ENCODE measurements at regions not wholly inside any gene's neighbourhood (a gene's known extent, or its start where the extent isn't known, plus 50 kb on each side); places are given as distances from the start of the nearest gene placed in this dataset.

GRCh38 chr2:62370321-62371250 is 135.4 kb downstream of the TMEM17 start:
- no peak for FAIRE-seq
- no peak for DNase-seq (ENCODE audit: insufficient read length, low spot score)

GRCh38 chr2:62369541-62370202 is 136.3 kb downstream of the TMEM17 start:
- FAIRE-seq (peak; percentile 48), DNase-seq (ENCODE audit: insufficient read length, low spot score) (no peak)

GRCh38 chr2:62364791-62365528 is 141.0 kb downstream of the TMEM17 start:
- FAIRE-seq (peak; percentile 84), DNase-seq (ENCODE audit: insufficient read length, low spot score) (no peak)

GRCh38 chr2:62363166-62363565 is 142.8 kb downstream of the TMEM17 start:
- peak; percentile 86 for FAIRE-seq

GRCh38 chr2:62362561-62362960 is 143.4 kb downstream of the TMEM17 start:
- FAIRE-seq (no peak), DNase-seq (ENCODE audit: insufficient read length, low spot score) (no peak)

More at GRCh38 chr2:62363166-62363565, 142.8 kb downstream of the TMEM17 start:
- DNase-seq (ENCODE audit: insufficient read length, low spot score): no peak

GRCh38 chr2:62361964-62362363 is 144.0 kb downstream of the TMEM17 start:
- FAIRE-seq: no peak
- no peak for DNase-seq (ENCODE audit: insufficient read length, low spot score)

- FAIRE-seq (no peak), DNase-seq (ENCODE audit: insufficient read length, low spot score) (no peak)
Measured at GRCh38 chr2:62354771-62355561, 151.0 kb downstream of the TMEM17 start.

GRCh38 chr2:62352031-62352430 is 154.0 kb downstream of the TMEM17 start:
- FAIRE-seq: no peak

GRCh38 chr2:62349788-62350187 is 153.9 kb downstream of the B3GNT2 start:
- no peak for FAIRE-seq

More at GRCh38 chr2:62352031-62352430, 154.0 kb downstream of the TMEM17 start:
- DNase-seq (ENCODE audit: insufficient read length, low spot score): no peak

GRCh38 chr2:62348700-62349099 is 152.8 kb downstream of the B3GNT2 start:
- no peak for DNase-seq (ENCODE audit: insufficient read length, low spot score)
- FAIRE-seq: peak; percentile 86

More at GRCh38 chr2:62349788-62350187, 153.9 kb downstream of the B3GNT2 start:
- no peak for DNase-seq (ENCODE audit: insufficient read length, low spot score)

GRCh38 chr2:62347563-62348270 is 151.8 kb downstream of the B3GNT2 start:
- FAIRE-seq (peak; percentile 77), DNase-seq (ENCODE audit: insufficient read length, low spot score) (no peak)

GRCh38 chr2:62344472-62344871 is 148.6 kb downstream of the B3GNT2 start:
- no peak for DNase-seq (ENCODE audit: insufficient read length, low spot score)
- peak; percentile 91 for FAIRE-seq

- DNase-seq (ENCODE audit: insufficient read length, low spot score) (no peak), FAIRE-seq (no peak)
Measured at GRCh38 chr2:62343636-62344337, 147.9 kb downstream of the B3GNT2 start.

- peak; percentile 11 for FAIRE-seq
Measured at GRCh38 chr2:62343206-62343605, 147.3 kb downstream of the B3GNT2 start.

GRCh38 chr2:62340994-62341484 is 145.1 kb downstream of the B3GNT2 start:
- DNase-seq (ENCODE audit: insufficient read length, low spot score): no peak
- FAIRE-seq: peak; percentile 77

More at GRCh38 chr2:62343206-62343605, 147.3 kb downstream of the B3GNT2 start:
- no peak for DNase-seq (ENCODE audit: insufficient read length, low spot score)

- no peak for DNase-seq (ENCODE audit: insufficient read length, low spot score)
- FAIRE-seq: no peak
Measured at GRCh38 chr2:62339837-62340236, 143.9 kb downstream of the B3GNT2 start.

- DNase-seq (ENCODE audit: insufficient read length, low spot score): no peak
- FAIRE-seq: no peak
Measured at GRCh38 chr2:62339413-62339812, 143.5 kb downstream of the B3GNT2 start.

- DNase-seq (ENCODE audit: insufficient read length, low spot score) (no peak), FAIRE-seq (no peak)
Measured at GRCh38 chr2:62338111-62338510, 142.2 kb downstream of the B3GNT2 start.

GRCh38 chr2:62337403-62337802 is 141.5 kb downstream of the B3GNT2 start:
- no peak for DNase-seq (ENCODE audit: insufficient read length, low spot score)
- no peak for FAIRE-seq
